ENCODE measurements at regions not wholly inside any gene's neighbourhood (a gene's known extent, or its start where the extent isn't known, plus 50 kb on each side); places are given as distances from the start of the nearest gene placed in this dataset.

DNA sequence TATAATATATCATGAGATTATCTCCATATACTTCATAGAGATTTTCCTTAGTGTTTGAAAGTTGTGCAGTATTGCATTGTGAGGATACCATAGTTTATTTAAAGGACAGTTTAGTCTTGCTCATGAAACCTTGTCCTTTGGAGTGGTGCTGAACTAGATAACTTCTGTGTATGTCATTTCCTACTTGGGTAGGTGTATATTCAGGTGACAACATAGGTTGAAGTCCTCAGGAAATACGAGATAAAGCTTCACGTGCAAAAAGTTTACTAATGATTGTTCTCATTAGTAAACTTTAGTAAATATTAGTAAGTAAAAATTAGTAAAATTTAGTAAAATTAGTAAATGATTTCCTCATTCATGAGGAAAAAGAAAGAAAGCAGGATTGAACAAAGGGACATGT, 521.3 kb upstream of the LRRC4C start:
- TF ChIP-seq, protein P1, sequence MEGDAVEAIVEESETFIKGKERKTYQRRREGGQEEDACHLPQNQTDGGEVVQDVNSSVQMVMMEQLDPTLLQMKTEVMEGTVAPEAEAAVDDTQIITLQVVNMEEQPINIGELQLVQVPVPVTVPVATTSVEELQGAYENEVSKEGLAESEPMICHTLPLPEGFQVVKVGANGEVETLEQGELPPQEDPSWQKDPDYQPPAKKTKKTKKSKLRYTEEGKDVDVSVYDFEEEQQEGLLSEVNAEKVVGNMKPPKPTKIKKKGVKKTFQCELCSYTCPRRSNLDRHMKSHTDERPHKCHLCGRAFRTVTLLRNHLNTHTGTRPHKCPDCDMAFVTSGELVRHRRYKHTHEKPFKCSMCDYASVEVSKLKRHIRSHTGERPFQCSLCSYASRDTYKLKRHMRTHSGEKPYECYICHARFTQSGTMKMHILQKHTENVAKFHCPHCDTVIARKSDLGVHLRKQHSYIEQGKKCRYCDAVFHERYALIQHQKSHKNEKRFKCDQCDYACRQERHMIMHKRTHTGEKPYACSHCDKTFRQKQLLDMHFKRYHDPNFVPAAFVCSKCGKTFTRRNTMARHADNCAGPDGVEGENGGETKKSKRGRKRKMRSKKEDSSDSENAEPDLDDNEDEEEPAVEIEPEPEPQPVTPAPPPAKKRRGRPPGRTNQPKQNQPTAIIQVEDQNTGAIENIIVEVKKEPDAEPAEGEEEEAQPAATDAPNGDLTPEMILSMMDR (IDR thresholded peaks at IDR 0.05), result no peak
- TF ChIP-seq EP300 (IDR thresholded peaks at IDR 0.05) (no peak), POLR2A (IDR thresholded peaks at IDR 0.05) (no peak)
